HG02870 (cell line): ENCODE measurements at regions not wholly inside any gene's neighbourhood (a gene's known extent, or its start where the extent isn't known, plus 50 kb on each side); places are given as distances from the start of the nearest gene placed in this dataset.

Source experiments
- ATAC-seq: cut with Tn5 transposase; IDR thresholded peaks from one replicate; pipeline ENCODE4 v1.9.1; 2021; ENCODE audit warnings: mild to moderate bottlenecking, moderate library complexity; ENCODE audit not compliant: unreplicated experiment

DNA sequence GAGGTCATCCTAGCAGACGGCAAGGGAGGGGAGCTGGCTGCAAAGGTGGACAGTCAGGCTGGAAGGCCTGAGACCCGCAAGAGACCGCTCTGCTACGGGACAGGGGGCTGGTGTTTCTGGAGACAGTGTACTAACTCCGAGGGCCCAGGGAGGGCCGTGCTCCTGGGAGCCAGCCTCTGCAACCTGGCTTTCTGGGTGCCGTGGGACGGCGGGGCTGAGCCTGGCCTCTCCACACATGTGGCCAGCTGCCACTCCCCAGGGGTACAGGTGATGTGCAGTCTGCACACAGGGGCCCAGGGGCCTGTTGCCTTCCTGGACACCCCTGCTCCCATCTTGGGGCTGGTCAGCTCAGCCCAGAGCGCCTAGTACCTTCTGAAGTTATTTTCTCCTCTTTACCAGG, 92.2 kb downstream of the MRPL36 start:
- ATAC-seq = no peak

- no peak for ATAC-seq
Measured at GRCh38 chr5:1706428-1706827, 93.2 kb downstream of the MRPL36 start.

DNA sequence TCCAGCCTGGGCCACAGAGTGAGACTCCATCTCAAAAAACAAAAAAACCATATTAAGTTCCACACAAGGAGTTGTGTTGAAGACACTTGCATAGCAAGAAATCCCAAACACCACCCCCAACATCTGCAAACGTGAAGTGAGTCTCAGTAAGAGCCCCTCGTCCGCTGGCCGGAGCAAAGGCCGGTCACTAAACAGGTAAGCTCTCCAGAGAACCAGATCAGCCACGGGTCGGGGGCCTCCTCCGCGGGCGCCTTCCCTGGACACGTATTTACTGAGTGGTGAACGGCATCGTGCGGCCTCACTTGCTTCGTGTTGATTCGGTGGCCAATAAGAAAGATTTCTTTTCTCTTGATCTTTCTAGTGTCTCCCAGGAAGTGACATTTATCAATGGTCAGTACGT, 93.6 kb downstream of the MRPL36 start:
- no peak for ATAC-seq

DNA sequence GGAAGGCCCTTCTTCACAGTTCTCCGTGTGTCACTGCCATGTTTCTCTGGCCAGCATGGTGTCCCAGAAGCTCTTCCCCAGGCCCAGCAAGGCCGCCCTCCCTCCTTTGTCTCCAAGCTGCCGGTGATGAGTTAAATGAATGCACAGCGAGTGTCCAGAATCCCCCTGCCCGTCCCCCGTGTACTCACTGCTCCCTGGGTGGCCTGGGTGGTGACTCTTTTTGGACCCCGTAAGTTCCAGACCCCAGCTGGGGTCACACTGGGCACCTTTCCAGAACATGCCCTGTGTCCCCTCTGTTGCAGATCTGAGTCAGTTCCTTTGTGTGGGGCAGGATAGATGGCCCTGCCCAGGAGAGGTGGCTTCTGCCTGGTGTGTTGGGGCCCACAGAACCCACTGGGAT, 95.0 kb downstream of the MRPL36 start:
- no peak for ATAC-seq

- ATAC-seq = no peak
Measured at GRCh38 chr5:1704266-1704665, 95.4 kb downstream of the MRPL36 start.

DNA sequence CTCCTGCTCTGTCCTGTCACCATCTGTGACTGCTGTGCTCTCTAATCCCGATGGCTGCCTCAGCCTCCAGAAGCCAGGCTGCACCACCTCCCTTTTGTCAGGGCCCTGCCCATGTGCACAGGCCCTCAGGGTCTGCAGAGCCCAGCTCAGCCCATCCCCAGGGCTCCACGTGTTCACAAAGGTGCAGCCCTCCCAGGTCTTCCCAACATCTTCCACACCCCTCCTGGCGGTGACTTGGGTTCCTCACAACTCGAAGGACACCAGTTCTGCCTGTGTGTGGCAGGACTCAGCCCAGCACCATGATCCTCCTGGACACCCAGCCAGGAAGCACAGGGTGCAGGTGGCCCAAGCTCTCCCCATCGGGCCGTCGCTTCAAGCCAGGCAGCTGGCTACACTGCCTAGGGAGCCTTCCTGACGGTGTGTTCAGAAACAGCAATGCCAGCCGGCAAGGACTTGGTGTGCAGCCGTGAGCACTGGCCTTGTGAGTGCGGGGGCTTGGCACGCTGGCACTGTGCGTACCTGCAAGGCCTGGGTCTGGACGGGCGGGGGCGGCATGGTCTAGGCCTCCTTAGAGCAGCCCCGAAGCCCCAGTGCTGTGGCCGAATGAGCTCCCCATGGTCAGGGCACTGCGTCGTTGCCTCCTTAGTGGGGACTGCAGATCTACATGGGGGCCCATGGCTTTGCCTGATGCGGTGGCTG, 96.1 kb downstream of the MRPL36 start:
- no peak for ATAC-seq

DNA sequence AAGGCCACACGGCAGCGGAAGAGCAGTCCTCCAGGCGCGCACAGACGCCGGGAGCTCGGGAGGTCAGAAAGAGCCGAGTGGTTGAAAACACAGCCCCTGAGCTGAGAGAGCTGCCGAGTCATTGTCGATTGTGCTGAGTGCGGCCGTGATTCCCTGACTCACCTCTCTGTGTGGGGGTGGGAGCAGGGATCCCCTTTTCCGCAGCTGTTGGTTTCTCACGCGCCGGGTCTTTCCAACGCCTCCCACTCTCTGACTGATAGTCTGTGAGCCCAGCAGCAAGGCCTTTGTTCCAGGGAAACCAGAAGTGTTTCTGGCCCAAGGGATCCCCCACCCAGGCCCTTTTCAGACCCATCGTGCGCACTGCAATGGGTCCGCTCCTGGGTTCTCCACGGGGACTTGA, 97.3 kb downstream of the MRPL36 start:
- no peak for ATAC-seq

DNA sequence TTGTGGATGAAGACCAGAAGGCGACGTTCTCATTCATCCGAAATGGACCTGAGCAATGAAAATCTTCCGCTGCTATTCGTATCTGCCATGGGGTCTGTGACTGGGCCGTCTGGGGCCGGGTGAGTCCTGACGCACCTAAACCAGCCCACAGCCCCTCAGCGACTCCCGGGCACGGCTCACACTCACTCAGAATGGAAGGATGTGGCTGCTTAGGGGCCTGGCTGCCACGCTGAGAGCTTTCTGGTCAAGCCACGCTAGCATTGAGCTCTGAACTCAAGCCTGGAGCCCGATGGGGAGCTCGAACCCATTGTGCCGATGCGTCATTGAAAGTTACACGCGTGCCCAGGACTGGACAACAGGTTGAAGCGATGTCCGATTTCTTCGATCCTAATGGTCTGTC, 97.8 kb downstream of the MRPL36 start:
- no peak for ATAC-seq

- no peak for ATAC-seq
Measured at GRCh38 chr5:1701216-1701864, 98.3 kb downstream of the MRPL36 start.

DNA sequence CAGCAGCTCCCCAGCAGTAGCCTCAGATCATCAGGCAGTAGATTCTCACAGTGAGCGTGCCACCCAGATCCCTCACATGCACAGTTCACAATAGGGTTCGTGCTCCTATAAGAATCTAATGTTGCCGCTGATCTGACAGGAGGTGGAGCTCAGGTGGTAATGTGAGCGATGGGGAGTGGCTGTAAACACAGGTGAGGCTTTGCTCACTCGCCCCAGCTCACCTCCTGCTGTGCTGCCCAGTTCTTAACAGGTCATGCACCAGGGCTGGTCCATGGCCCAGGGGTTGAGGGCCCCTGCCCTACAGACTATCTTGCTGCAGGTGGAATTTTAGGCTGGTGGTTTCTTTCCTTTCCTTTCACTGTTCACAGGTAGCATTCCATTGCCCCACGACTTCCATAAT, 100.2 kb downstream of the MRPL36 start:
- peak; percentile 11 for ATAC-seq

DNA sequence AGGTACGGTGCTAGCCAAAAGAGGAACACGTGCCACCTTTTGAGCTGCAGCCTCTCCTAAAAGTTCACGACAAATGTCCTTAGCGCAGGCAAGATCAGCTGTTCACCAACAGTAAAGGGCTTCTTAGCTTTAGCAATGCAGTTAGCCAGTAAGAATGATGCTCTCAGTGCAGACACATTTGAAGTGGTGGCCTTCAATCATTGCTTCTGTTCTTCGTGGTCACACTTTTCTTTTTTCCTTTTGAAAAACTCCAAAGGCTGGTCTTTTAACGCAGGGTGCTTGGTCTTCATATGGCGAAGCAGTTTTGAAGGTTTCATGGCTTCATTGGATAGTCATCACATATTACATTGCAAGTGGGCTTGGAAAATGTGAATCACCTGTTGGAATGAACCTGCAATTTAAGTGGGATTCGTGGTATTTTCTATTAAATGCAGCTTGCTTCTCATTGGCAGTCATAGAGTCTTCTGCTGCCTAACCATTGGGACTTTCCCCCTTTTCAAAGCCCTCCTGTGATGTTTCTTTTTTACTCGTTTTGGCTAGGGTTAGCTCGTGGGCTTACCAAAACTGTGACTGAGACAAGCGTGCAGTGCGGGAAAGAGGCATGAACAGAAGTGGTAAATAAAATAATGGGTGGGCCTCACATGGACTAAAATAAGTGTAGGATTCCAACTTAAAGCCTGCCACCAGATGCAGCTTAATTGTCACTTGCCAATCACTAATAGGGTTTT, 100.9 kb downstream of the MRPL36 start:
- ATAC-seq = peak; percentile 55

GRCh38 chr5:1692381-1692780, 107.3 kb downstream of the MRPL36 start:
- no peak for ATAC-seq

DNA sequence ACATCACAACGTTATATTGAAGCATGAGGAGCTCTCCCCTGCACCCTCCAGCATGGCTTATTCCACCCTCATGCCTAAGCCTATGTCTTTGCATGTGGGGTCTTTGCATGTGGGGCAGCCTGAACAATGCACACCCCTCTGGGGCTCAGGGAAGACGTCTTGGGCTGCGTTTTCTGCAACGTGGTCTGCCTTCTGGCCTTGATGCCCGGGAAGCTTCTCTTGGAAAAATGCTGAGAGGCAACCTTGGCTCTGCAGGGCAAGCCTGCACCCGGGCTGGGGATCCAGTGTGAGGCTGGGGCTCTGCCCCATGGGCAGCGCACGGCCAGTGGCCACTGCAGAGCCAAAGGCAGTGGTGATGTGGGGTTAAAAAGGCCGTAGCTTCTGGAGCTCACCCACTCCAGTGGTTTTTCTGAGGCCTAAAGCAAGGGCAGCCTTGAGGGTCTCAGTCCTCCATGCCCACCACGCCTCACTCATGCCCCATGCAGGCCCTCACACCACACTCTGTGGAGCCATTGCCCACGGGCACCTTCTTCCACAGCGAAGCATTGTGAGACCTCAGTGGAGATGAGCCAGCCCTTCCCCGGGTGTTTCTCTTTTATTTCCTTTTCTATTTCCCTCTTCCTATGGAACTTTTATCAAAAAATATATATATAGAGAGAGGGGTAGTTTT, 112.2 kb downstream of the MRPL36 start:
- no peak for ATAC-seq

GRCh38 chr5:1686016-1686802, 113.4 kb downstream of the MRPL36 start:
- ATAC-seq = no peak

- ATAC-seq = no peak
Measured at GRCh38 chr5:1685066-1685465, 114.6 kb downstream of the MRPL36 start.

- no peak for ATAC-seq
Measured at GRCh38 chr5:1681955-1682354, 117.7 kb downstream of the MRPL36 start.

DNA sequence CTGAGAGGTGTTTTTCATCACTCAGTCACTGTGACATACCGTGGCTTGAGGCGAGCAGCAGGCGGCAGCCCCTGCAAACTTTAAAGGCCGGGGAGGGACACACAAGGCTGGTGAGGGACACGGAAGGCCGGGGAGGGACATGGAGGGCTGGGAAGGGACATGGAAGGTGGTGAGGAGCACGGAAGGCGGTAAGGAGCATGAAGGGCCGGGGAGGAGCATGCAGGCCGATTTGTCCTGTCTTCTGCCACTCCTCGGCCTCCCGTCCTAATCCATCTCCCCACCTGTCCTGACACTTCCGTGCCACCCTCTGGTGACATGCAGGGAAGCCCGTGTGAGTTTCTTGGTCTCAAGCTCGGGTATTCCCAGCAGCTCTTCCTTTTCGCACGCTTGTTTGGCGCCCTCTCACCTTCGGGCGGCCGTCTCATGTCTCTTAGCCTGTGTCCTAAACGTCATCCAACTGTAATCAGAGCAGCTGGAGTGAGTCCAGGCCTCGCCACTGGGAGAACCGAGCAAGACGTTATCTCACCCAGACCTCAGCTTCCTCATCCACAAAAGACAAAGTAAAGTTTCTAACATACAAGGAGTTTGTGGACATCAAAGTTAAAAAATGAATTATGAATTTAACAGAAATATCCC, 126.5 kb downstream of the MRPL36 start:
- no peak for ATAC-seq

DNA sequence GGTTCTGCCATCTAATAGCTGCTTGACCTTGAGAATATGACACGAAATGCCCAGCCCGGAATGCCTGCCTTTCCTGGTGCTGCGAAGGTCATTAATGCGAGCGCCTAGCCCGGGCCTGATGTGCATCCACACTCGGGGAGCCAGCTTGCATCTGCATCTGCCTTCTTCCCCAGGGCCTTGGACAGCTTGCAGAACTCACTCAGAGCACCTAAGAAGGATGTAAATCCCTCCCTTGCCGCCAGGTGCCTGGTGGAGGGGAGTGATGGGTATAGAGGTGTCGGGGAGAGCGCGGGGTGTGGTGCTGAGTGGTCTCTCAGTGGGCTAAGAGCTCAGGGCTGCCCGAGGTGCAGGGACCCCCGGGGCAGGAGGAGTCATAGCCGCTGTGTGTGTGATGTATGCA, 127.2 kb downstream of the MRPL36 start:
- ATAC-seq = no peak

- no peak for ATAC-seq
Measured at GRCh38 chr5:1671351-1671750, 128.3 kb downstream of the MRPL36 start.

DNA sequence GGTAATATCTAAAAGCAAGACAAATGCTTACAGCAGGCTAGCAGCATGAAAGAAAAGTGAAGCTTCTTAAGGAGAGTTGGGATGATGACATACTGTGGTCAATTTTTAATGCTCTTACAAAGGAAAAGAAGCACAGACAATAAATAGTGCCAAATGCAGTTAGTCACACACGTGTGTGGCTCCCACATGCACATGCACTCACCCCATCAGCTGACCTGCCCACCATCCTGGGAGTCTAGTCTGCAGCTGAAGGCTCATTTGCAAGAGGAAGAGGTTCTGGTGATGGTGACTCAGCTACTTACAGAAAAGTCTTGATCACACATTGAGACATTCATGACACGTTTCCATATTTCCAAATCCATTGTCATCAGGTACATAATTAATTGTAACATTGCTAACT, 129.3 kb downstream of the MRPL36 start:
- no peak for ATAC-seq
